ENCODE measurements at regions not wholly inside any gene's neighbourhood (a gene's known extent, or its start where the extent isn't known, plus 50 kb on each side); places are given as distances from the start of the nearest gene placed in this dataset.

DNA sequence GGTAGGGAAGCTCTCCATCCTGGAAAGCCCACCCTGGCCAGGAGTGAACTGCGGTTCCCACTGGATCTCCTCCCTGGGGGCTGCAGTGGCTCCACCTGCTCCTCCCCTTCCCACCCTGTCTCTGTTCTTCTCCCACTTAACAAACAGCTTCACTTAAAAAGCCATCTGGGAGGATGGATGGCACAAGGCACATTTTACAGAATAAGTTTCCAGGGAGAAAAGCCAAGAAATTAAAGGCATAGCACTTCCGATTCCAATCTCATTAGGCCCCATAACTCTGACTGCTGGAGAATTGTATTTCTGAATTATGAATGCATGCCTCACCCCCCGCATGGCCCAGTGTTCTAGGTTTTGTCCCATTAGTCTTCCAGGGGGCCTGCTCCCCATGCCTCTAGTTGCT lies 718.3 kb downstream of the PTPRU start:
- TF ChIP-seq, protein P1, sequence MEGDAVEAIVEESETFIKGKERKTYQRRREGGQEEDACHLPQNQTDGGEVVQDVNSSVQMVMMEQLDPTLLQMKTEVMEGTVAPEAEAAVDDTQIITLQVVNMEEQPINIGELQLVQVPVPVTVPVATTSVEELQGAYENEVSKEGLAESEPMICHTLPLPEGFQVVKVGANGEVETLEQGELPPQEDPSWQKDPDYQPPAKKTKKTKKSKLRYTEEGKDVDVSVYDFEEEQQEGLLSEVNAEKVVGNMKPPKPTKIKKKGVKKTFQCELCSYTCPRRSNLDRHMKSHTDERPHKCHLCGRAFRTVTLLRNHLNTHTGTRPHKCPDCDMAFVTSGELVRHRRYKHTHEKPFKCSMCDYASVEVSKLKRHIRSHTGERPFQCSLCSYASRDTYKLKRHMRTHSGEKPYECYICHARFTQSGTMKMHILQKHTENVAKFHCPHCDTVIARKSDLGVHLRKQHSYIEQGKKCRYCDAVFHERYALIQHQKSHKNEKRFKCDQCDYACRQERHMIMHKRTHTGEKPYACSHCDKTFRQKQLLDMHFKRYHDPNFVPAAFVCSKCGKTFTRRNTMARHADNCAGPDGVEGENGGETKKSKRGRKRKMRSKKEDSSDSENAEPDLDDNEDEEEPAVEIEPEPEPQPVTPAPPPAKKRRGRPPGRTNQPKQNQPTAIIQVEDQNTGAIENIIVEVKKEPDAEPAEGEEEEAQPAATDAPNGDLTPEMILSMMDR (IDR thresholded peaks at IDR 0.05): no peak
- no peak for TF ChIP-seq POLR2A (IDR thresholded peaks at IDR 0.05)
